Ovary (tissue), 3 donors: ENCODE measurements at regions not wholly inside any gene's neighbourhood (a gene's known extent, or its start where the extent isn't known, plus 50 kb on each side); places are given as distances from the start of the nearest gene placed in this dataset.

Experiments used
- EP300 ChIP-seq: sonication (generic); formaldehyde crosslinking; IDR thresholded peaks from one replicate; pipeline ENCODE4 v1.6.1; 2017; ENCODE audit warnings: antibody characterized with exemption
- TF ChIP-seq, protein P1 (sequence below), 3 donors: fragments of 450-650 bp in 2 of 3; fragments of 200-600 bp in 1 of 3; IDR thresholded peaks; one replicate each; pipeline versions ENCODE4 v1.5.1 to v1.8.0; 2016 to 2022; ENCODE audit warnings: antibody characterized with exemption in 3 of 3, mild to moderate bottlenecking in 1 of 3
- donor health status: DM: no; HTN: no; CAD: no.

- TF ChIP-seq, protein P1, sequence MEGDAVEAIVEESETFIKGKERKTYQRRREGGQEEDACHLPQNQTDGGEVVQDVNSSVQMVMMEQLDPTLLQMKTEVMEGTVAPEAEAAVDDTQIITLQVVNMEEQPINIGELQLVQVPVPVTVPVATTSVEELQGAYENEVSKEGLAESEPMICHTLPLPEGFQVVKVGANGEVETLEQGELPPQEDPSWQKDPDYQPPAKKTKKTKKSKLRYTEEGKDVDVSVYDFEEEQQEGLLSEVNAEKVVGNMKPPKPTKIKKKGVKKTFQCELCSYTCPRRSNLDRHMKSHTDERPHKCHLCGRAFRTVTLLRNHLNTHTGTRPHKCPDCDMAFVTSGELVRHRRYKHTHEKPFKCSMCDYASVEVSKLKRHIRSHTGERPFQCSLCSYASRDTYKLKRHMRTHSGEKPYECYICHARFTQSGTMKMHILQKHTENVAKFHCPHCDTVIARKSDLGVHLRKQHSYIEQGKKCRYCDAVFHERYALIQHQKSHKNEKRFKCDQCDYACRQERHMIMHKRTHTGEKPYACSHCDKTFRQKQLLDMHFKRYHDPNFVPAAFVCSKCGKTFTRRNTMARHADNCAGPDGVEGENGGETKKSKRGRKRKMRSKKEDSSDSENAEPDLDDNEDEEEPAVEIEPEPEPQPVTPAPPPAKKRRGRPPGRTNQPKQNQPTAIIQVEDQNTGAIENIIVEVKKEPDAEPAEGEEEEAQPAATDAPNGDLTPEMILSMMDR (IDR thresholded peaks at IDR 0.05): no peak
- TF ChIP-seq EP300: no peak
Observed at GRCh38 chr13:22108979-22109378, 438.1 kb downstream of the FGF9 start.
